Glutamatergic neuron (in vitro differentiated cells): ENCODE measurements at regions not wholly inside any gene's neighbourhood (a gene's known extent, or its start where the extent isn't known, plus 50 kb on each side); places are given as distances from the start of the nearest gene placed in this dataset.

Source experiments
- DNase-seq: peaks from one replicate; pipeline ENCODE4 v3.0.0; 2022
- H3K27ac Mint-ChIP-seq: one replicate; pipeline ENCODE4 v1.8.0; 2020; ENCODE audit warnings: mild to moderate bottlenecking, mixed read lengths, inconsistent platforms; ENCODE audit not compliant: unreplicated experiment
- H3K27me3 Mint-ChIP-seq: one replicate; pipeline ENCODE4 v1.8.0; 2020; ENCODE audit warnings: mild to moderate bottlenecking, moderate library complexity, mixed read lengths, inconsistent platforms; ENCODE audit not compliant: unreplicated experiment
- H3K36me3 Mint-ChIP-seq: one replicate; pipeline ENCODE4 v1.8.0; 2020; ENCODE audit warnings: mild to moderate bottlenecking, mixed read lengths, inconsistent platforms; ENCODE audit not compliant: unreplicated experiment
- H3K4me1 Mint-ChIP-seq: one replicate; pipeline ENCODE4 v1.8.0; 2020; ENCODE audit warnings: mild to moderate bottlenecking, low read depth, mixed read lengths, inconsistent platforms; ENCODE audit not compliant: unreplicated experiment
- H3K4me3 Mint-ChIP-seq: one replicate; pipeline ENCODE4 v1.8.0; 2020; ENCODE audit warnings: mild to moderate bottlenecking, mixed read lengths, inconsistent platforms; ENCODE audit not compliant: unreplicated experiment
- H3K9me3 Mint-ChIP-seq: one replicate; pipeline ENCODE4 v1.8.0; 2020; ENCODE audit warnings: mild to moderate bottlenecking, moderate library complexity, mixed read lengths, inconsistent platforms; ENCODE audit not compliant: unreplicated experiment
- CTCF ChIP-seq: fragments of 200-600 bp; sonication (generic); IDR thresholded peaks from one replicate; pipeline ENCODE4 v1.5.0; 2021; ENCODE audit not compliant: partially characterized antibody, unreplicated experiment

GRCh38 chr13:68173111-68173510 is 943.0 kb upstream of the PCDH9 start:
- no peak for DNase-seq
- Mint-ChIP-seq H3K4me3 (no peak overlapping the region), H3K9me3 (peaks cover 2% of the 10 kb centered on the region), H3K4me1 (no peaks in the 10 kb centered on the region), H3K27me3 (no peaks in the 10 kb centered on the region), H3K27ac (no peak overlapping the region), H3K36me3 (peaks cover 5% of the 10 kb centered on the region)
- no peak for TF ChIP-seq CTCF

- DNase-seq = no peak
- H3K9me3 Mint-ChIP-seq = peaks cover 2% of the 10 kb centered on the region
- peaks cover 5% of the 10 kb centered on the region for H3K36me3 Mint-ChIP-seq
- H3K27me3 Mint-ChIP-seq = no peaks in the 10 kb centered on the region
- H3K27ac Mint-ChIP-seq = no peak overlapping the region
- TF ChIP-seq CTCF = no peak
- no peaks in the 10 kb centered on the region for H3K4me1 Mint-ChIP-seq
- no peak overlapping the region for H3K4me3 Mint-ChIP-seq
Observed at GRCh38 chr13:68170961-68171360, 940.8 kb upstream of the PCDH9 start.

GRCh38 chr13:68168448-68168847 is 938.3 kb upstream of the PCDH9 start:
- TF ChIP-seq CTCF = no peak

GRCh38 chr13:68160466-68160865 is 930.3 kb upstream of the PCDH9 start:
- no peaks in the 10 kb centered on the region for H3K36me3 Mint-ChIP-seq
- DNase-seq = no peak
- no peaks in the 10 kb centered on the region for H3K27me3 Mint-ChIP-seq
- no peak overlapping the region for H3K27ac Mint-ChIP-seq
- H3K4me3 Mint-ChIP-seq = no peak overlapping the region
- TF ChIP-seq CTCF = no peak
- H3K4me1 Mint-ChIP-seq = no peaks in the 10 kb centered on the region
- H3K9me3 Mint-ChIP-seq = no peaks in the 10 kb centered on the region

More at GRCh38 chr13:68168448-68168847, 938.3 kb upstream of the PCDH9 start:
- H3K4me3 Mint-ChIP-seq = no peak overlapping the region
- H3K36me3 Mint-ChIP-seq = peaks cover 5% of the 10 kb centered on the region
- no peaks in the 10 kb centered on the region for H3K27me3 Mint-ChIP-seq
- no peak overlapping the region for H3K27ac Mint-ChIP-seq
- no peaks in the 10 kb centered on the region for H3K4me1 Mint-ChIP-seq
- H3K9me3 Mint-ChIP-seq = peaks cover 2% of the 10 kb centered on the region
- DNase-seq = no peak

- DNase-seq = no peak
- no peaks in the 10 kb centered on the region for H3K4me1 Mint-ChIP-seq
- H3K36me3 Mint-ChIP-seq = peaks cover 4% of the 10 kb centered on the region
- no peak for TF ChIP-seq CTCF
- no peaks in the 10 kb centered on the region for H3K27me3 Mint-ChIP-seq
- no peak overlapping the region for H3K27ac Mint-ChIP-seq
- no peak overlapping the region for H3K4me3 Mint-ChIP-seq
- H3K9me3 Mint-ChIP-seq = no peaks in the 10 kb centered on the region
Observed at GRCh38 chr13:68152414-68152813, 922.3 kb upstream of the PCDH9 start.
